GM21576 (cell line): ENCODE measurements at regions not wholly inside any gene's neighbourhood (a gene's known extent, or its start where the extent isn't known, plus 50 kb on each side); places are given as distances from the start of the nearest gene placed in this dataset.

ENCODE experiments used
- ATAC-seq: cut with Tn5 transposase; IDR thresholded peaks from one replicate; pipeline ENCODE4 v1.9.1; 2021; ENCODE audit warnings: mild to moderate bottlenecking, moderate library complexity; ENCODE audit not compliant: unreplicated experiment

DNA sequence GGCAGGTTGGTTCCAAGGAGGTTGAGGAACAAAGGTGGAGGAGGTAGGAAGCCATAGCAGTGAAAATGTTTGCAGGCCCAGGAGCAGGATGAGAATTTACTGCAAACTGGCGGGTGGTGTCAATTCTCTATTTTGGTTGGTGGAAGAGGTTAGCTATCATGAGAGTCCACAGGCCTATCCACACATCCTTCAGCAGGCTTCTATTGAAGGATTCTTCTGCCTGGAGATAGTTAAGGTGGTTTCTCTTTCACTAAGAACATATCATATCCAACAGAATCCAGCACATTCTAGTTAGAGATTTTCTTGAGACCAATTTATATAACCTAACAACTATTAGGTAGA, 68.9 kb upstream of the DYRK2 start:
- no peak for ATAC-seq

DNA sequence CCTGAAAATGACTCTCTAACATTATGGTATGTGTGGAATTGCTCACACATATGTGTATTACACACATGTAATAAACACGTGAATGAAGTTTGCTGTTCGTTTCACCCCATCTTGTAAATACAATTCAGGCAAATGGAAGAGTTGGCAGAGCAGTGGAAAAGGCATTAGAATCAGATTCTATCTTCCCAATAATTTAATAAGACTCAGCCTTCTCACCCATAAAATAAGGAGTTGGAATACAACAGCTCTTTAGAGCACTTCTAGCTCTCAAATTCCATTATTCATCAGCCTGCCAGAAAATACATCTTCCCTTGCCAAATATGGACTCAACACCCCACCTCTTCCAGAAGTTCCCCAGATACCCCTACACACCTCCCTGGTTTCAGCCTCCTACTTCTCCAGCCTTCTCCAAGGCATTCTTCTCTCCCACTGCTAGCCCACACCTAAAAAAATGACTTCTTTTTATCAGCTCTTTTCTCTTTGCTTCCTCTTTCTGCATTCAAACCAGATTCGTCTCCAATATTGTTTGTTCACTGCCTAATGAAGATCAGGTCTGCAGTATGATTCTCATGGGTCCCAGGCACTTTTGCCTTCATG, 66.2 kb upstream of the DYRK2 start:
- no peak for ATAC-seq

DNA sequence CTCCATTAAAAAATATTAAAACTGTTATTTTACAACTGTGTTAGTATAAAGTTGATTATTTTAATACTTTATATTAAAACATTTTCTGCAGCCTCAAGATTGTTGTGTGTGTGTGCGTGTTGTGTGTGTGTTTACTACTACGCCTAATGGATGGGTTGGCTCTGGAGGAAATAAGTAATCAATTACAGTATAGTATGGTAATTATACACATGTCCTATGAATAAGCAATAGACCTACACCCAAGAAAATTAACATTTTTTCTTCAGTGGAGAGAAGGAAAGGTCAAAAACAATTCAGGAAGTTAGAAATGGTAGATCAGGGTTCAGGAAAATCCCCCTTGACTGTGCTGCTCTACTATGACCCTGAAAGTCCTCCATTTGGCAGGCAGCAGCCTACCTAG, 65.7 kb upstream of the DYRK2 start:
- no peak for ATAC-seq

DNA sequence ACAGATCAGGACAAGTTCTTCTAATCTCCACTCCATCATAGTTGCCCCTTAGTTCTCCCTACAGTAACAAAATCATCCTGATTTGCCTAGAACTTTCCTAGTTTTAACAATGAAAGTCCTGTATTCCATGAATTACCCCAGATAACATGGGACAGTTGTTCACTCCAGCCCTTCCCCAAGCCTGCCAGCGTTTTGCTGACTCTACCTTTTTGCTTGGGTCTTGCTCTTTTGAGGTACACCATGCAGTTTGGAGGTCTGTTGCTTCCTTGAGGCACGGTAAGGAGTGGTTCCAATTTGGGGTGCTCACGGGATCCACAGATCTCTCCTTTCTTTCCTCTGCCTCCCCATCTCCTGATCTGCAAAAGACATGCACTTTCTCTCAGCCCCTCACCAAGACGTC, 61.6 kb upstream of the DYRK2 start:
- no peak for ATAC-seq

DNA sequence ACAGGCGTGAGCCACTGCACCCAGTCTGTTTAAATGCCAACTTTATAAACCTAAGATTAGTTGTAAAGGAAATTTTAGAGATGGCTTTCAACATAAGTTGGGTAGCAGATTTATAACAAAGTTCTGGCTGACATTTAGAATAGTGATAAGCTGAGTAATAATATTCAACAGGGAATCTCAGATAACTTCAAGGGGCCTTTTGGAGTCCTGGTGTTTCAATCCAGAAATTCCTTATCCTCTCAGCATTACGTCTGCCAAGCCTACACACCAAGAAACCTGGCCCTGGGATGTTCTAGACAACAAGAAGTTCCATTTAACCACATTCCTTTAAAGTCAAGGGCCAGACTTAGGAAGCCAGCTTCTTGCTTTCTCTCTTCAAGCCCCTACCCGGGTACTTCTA, 59.5 kb upstream of the DYRK2 start:
- no peak for ATAC-seq

DNA sequence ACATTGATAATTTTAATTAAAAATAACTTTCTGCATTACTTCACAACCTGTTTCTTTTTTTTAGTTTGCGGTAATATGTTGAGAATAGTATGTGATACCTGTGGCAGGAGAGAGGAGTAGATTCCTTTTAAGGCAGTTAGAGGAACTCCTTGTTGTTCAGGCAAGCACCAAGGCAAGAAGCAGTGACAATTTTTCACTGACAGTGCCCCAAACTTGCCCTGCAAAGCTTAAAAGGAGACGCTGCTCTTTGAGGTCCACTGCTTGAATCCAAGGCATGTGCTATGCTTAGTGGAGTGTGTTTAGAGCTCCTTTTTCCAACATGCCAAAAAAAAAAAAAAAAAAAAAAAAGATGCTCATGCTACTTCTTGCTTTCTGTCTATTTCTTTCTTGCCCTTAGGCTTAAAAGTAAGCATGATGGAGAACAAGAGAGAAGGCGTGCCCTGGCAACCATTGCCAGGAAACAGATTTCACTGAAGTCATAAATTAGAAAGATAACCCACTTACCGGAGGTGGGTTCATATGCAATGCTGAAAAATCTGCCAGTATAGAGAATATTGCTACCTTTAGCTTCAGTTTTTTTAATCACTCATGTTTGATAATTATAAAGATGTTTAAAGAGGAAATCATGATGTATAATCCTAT, 58.3 kb upstream of the DYRK2 start:
- no peak for ATAC-seq

DNA sequence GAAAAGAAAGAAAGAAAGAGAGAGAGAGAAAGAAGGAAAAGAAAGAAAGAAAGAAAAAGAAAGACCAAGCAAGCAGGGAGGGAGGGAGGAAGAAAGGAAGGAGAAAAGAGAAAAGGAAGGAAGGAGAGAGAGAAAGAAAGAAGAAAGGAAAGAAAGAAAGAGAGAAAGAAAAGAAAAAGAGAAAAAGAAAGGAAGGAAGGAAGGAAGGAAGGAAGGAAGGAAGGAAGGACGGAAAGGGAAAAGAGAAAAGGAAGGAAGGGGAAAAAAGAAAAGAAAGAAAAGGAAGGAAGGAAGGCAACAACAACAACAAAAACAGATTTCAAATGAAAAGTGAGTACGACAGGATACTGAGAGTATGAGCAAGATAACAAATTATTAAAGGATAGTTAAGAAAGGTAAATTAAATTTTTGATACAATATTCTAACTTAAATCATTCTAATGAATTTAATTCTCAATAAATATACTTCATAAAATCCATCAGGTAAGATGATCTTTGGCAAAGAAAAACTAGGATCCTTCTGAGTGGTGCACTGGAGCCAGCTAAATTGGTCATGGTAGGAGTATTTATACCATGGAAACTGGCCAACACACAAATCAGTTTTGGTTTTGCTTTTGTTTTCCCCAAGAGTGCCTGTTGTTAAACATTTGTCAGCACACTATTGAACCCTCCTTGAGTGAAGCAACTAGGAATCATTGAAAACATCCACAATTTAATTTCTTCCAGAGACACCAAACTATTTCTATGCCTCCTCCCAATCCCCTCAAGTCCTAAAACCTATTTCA, 56.1 kb upstream of the DYRK2 start:
- peak; percentile 96 for ATAC-seq

DNA sequence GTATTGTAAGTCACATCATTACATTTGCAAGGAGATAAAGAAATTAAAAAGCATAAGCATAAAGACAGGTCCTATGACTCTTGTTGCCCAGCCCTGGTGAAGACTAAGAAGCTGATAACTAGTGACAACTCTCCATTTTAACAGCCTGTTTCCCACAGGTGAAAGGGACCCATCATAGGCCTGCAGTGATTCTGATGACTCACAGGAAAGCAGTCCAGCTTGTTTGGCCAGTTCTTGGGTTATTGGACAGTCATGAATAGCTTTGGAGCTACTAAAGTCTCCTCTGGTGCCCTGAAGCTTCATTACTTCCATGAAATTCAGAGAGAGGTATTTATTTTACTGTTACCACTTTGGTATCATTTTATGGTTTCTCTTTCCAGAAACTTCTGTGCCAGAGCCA, 55.5 kb upstream of the DYRK2 start:
- ATAC-seq, result peak; percentile 13

DNA sequence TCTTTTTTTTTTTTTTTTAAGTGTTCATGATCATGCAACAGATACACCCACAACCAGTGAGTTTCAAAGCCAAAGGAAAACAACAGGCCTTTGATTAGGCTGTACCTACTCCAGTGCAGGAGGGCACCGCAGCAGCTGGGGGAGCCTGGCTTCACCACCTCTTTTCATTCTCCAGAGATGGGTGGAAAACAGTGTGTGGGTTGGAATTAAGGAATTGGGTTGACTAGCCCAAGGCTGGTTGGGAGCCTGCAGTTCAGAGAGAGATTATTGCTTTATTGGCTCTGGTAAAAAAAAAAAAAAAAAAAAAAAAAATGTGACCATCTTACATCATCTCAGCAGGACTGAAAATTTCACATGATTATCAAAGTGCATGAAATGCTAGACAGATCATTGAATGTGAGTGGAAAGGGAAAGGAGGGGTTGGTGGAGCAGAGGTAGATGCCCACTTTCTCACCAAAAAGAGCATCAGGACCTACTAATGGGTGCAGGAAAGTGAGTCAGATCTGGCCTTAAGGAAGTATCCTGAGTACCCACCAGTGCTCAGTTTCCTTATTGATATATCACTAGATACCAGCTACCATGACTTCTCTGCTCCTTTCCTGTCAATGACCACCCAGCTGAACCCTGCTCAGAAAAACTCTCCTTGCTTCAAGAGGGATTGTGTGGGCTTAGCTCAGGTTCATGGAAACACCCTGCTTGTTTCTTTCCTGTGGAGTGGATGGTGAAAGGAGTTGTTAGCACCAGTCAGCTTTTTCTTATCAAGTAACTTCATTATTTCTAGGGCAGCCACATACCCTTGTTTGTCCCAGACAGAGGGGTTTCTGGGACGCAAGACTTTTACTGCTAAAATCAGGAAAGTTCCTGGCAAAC, 54.8 kb upstream of the DYRK2 start:
- ATAC-seq, result no peak

DNA sequence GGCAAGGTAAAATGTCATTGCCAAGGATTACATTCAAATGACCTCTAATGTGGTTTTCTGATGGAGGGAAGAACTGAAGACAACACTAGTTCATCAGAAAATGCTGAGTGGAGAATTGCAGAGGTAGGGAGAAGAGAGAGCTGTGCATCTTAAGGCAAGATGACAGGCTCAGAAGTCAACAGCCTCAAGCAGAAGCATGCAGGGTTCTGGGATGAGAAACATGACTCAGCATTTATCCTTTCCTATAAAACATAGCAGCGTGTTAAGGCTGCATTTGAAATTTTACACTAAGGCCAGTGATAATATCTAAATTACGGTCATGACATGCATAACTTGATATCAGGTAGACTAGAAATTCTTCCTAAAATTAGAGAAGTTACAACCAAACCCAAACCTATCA, 53.7 kb upstream of the DYRK2 start:
- ATAC-seq, result no peak

DNA sequence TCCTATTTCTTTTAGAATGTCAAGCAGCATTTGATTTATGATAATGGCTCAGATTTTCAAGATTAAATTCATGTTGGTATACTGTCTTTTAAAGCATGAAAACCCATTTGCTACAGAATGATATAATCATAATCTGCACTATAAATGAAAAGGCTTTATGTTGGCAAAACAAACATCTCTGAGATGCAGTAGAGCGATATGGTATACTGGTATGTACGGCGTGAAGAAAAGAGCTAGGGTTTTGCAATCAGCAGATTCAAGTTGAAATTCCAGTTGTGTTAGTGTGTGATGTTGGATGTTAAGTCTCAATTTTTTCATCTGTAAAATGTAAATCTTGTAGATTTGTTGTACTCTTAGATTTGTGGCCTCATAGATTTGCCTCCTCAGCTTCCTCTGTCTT, 53.2 kb upstream of the DYRK2 start:
- ATAC-seq, result no peak

DNA sequence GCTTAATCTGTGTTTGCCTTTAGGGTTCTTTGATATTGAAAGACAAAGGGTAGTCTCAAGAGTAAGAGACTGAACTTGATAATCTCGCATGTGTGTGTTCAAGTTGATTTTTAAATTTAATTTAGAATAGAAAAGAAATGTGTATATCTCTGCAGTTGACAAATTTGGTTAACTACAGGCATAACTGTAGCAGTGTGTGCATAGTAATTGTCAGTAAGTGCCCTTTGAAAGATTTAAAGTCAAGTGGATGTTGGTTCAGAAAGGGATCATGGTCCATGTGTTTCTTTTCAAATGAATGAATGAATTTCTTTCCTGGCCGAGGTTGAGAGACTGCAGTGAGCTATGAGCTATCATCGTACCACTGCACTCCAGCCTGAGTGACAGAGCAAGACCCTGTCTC, 49.9 kb upstream of the DYRK2 start:
- no peak for ATAC-seq
